ENCODE measurements at regions not wholly inside any gene's neighbourhood (a gene's known extent, or its start where the extent isn't known, plus 50 kb on each side); places are given as distances from the start of the nearest gene placed in this dataset.

- TF ChIP-seq CTCF (conservative IDR thresholded peaks at IDR 0.05 in 1 of 2, IDR thresholded peaks at IDR 0.05 in 1 of 2; ENCODE audit: low read depth in 1 of 2, low read length in 2 of 2) (no peak), EZH2 (IDR thresholded peaks at IDR 0.05; ENCODE audit: low read length, missing control alignments) (no peak)
These were observed 523.1 kb downstream of the SPATA31D1 start for GRCh38 chr9:82511626-82512025.
